ACHN (cell line): ENCODE measurements at regions not wholly inside any gene's neighbourhood (a gene's known extent, or its start where the extent isn't known, plus 50 kb on each side); places are given as distances from the start of the nearest gene placed in this dataset.
"Not testable (repeated sequence)": the region's sequence is repeated elsewhere in the genome, so short reads cannot be mapped to it uniquely, and the experiment has no call there.

Experiments used
- DNase-seq: peaks from one replicate; pipeline ENCODE4 v3.0.0-alpha.2; 2015
- in situ Hi-C: cut with HindIII; loops from 2 replicates; pipeline ENCODE4 v1.10.0; 2017; ENCODE audit warnings: low sequenced_read_pairs, low pct_ligation_motif_present, low pct_unique_long_range_greater_than_20kb

DNA sequence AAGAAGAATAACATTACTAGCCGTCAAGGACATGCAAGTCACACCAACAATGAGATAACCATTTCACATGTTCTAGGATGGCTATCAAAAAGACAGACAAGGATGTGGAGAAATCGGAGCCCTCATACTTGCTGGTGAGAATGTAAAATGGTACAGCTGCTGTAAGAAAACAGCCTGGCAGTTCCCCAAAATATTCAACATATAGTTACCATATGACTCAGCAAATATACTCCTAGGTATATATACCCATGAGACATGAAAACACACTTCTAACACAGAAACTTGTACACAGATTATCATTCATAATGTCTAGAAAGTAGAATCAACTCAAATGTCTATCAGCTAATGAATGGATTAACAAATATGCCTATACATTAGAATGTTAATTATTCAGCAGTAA lies 105.4 kb upstream of the PCAT7 start:
- DNase-seq: no peak
- in situ Hi-C loops: no loop called here

DNA sequence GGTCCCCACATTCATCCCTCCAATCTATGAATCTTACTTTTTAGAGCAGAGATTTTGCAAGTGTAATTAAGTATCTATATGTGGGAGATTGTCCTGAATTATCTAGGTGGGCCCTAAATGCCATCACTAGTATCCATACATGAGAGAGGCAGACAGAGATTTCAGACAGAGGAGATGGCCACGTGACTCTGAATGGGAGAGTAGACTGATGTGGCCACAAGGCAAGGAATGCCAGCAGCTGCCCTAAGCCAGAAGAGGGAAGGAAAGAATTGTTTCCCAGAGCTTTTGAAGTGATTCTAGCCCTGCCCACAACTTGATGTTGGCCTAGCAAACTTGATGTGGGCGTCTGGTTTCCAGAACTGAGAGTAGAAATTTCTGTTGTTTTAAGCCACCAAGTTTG lies 90.1 kb upstream of the PCAT7 start:
- DNase-seq: no peak
- in situ Hi-C loops: no loop called here

DNA sequence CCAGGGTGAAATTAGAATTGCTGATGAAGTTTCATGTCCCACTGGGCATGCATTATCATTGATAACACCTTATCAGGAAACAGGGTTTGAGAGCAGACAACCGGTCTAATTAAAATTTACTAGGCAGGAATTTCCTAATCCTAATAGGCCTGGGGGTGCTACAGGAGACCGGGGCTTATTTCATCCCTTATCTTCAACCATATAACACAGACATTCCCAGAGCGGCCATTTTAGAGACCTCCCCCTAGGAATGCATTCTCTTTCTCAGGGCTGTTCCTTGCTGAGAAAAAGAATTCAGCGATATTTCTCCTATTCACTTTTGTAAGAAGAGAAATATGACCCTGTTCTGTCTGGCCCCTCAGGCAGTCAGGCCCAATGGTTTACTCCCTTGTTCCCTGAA lies 82.8 kb upstream of the PCAT7 start:
- DNase-seq, in situ Hi-C loops: not testable (repeated sequence)

DNA sequence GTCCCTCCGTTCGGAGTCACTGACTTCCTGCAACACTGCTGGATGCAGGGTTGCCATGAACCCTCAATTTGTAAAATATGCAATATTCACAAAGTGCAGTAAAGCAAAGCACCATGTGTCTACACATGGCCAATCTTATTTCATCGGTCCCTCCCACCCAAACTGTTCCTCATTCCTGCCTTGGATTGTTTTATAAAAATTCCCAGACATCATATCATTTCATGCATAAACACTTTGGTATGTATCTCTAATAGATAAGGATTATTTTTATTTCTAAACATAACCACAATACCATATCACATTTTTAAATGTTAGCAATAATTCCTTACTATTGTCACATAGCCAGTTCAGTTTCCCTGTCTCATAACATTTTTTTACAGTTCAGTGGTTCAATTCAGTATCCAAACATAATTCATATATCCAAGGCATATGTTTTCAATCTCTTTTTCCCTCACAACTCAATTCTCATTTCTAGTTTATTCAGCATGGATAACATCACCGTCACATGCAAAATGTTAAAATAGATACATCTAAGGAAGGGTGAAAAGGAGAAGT lies 82.0 kb upstream of the PCAT7 start:
- in situ Hi-C loops: no loop called here
- DNase-seq: no peak

DNA sequence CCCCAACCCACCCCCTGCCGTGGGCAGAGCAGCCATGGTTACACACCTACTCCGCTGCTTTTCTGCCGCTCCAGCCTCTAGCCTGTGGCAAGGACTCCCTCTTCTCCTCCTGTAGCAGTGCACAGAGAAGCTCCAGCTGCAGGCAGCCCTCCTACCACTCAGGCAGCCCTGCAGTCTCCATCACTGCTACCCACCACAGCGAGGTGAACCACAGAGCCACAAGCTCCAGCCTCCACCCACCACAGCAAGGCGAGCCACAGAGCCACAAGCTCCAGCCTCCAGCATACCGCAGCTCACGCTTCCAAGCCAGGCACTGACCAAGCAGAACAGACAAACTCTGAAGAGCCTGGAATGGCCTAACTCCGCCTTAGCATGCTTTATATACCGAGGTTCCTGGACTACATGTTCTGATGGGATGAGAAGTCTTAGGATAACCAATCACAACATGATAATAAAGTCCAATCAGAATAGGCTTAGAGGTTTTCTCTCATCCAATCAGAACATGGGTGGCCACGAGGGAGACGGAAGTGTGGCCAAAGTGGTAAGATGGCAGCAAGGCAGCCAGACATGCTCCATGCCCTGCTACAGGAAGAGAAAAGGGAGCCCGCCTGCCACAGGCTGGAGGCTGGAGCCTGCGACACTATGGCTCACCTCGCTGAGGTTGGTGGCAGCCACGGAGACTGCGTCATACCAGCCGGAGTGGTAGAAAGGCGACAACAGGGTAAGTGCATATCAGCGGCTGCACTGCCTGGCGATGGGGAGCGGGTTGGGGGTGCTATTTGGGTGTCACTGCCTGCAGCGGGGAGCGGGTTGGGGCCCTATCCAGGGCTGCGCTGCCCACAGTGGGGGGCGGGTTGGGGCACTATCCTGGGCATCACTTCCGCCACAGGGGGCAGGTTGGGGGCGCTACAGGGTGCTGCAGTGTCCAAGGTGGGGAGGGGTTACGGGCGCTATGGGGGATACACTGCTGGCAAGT lies 75.8 kb upstream of the PCAT7 start:
- DNase-seq: no peak
- in situ Hi-C loops: no loop called here

DNA sequence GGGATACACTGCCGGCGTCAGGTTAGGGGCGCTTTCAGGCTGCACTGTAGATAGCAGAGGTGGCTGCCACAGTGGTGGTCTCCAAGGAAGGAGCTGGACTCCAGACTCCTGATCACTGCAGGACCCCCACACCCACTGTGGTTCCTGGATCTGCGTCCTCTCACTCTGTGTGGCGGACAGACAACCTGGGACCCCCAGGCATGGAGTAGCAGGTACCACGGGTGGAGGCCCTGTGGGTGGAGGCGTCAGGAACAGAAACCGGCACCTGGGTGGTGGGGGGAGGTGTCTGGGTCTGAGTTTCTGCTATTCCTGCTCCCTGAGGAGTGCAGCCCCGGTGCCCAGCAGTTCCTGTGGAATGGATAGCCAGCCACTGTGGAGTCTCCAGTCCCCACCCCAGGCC lies 75.1 kb upstream of the PCAT7 start:
- in situ Hi-C loops: no loop called here

DNA sequence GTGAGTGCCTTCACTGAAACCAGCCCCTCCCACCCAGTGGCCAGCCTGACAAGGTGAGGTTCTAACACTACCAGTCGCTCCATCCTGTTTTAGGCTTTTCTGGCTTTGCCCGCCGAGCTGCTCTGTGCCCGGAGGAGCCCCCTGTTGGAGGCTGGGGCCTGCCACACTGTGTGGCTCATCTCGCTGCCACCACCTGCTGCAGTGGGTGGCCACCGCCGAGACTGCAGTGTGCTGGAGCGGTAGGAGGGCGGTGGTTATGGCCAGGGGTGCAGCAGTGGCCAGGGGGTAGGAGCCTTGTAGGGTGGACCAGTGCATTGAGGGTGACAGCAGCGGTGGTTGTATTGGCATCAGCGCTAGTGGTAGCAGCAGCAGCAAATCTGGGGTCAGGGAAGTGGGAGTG lies 74.7 kb upstream of the PCAT7 start:
- in situ Hi-C loops: no loop called here
- DNase-seq: no peak

More for the DNA sequence above, 75.1 kb upstream of the PCAT7 start:
- no peak for DNase-seq

DNA sequence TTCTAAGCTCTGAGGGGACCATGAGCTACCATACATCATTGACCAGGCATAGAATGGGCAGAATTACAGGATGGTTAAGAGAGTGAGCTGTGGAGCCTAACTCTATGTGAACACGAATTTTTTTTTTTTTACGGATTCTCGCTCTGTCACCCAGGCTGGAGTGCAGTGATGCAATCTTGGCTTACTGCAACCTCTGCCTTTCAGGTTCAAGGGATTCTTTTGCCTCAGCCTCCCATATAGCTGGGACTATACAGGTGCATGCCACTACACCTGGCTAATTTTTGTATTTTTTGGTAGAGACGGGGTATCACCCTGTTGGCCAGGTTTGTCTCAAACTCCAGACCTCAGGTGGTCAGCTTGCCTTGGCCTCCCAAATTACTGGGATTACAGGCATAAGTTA lies 72.8 kb upstream of the PCAT7 start:
- in situ Hi-C loops: no loop called here

DNA sequence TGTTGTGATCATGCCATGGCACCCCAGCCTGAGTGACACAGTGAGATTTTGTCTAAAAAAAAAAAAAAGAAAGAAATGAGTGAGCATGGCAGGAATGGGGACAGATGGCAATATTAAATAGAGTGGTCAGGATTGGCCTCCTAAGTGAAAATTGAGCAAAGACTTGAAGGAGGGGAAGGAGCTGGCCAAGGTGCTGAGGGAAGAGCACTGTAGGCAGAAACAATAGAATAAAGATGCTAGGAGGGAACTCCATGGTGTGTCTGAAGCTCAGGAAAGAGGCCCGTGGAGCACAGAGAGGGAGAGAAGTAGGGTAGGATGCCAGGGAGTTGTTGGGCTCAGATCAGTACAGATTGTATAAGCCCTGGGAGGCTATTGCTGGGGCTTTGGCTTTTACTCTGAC lies 64.4 kb upstream of the PCAT7 start:
- in situ Hi-C loops: no loop called here
- no peak for DNase-seq

More for the DNA sequence above, 72.8 kb upstream of the PCAT7 start:
- DNase-seq: no peak

DNA sequence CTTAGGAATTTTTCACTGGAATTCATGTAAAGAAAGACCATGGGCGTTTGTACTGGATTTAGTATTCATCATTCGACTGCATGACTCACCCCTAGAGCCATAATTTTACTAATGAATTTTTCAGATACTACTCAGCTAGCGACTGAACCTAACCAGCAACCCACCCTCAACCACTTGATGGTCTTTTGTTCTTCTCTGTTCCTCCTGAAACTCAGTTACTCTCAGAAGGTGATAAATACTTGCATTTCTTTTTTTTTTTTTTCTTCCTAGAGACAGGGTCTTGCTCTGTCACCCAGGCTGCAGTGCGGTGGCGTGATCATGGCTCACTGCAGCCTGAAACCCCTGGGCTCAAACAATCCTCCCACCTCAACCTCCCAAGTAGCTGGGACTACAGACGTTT lies 62.8 kb upstream of the PCAT7 start:
- in situ Hi-C loops: not testable (repeated sequence)

DNA sequence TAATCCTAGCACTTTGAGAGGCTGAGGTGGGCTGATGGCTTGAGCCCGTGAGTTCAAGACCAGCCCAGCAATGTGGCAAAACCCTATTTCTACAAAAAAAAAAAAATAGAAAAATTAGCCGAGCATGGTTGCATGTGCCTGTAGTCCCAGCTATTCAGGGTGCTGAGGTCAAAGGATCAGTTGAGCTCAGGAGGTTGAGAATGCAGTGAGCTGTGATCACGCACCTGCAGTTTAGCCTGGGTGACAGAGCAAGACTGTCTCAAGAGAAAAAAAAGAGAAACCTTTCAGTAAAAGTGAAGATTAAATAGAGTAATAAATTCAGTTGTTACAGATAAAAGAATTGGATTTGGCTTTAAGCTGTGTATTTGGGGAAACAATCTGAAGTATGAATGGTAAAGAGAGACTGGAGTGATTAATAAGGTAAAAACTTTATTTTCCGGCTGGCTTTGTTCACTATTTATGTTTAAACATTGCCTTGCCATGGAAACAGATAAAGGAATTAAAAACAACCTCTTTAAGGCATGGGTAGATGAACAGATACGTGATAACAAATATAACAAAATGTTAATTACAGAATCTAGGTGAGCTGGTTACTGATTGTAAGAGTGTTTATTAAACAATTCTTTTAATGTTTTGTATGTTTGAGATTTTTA lies 56.0 kb upstream of the PCAT7 start:
- in situ Hi-C loops: no loop called here

More for the DNA sequence above, 62.8 kb upstream of the PCAT7 start:
- not testable (repeated sequence) for DNase-seq

DNA sequence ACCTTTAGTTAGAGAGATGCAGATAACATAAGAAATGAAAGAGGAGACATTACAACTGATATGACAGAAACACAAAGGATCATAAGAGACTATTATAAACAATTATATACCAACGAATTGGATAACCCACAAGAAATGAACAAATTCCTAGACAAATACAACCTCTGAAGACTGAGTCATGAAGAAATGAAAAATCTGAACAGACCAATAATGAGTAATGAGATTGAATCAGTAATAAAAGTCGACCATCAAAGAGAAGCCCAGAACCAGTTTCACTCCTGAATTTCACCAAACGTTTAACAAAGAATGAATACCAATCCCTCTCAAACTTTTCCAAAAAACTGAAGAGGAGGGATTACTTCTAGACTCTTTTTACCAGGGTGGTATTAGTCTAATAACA lies 50.5 kb upstream of the PCAT7 start:
- no peak for DNase-seq
- in situ Hi-C loops: no loop called here

More for the DNA sequence above, 56.0 kb upstream of the PCAT7 start:
- DNase-seq: no peak
